ENCODE measurements at regions not wholly inside any gene's neighbourhood (a gene's known extent, or its start where the extent isn't known, plus 50 kb on each side); places are given as distances from the start of the nearest gene placed in this dataset.

DNA sequence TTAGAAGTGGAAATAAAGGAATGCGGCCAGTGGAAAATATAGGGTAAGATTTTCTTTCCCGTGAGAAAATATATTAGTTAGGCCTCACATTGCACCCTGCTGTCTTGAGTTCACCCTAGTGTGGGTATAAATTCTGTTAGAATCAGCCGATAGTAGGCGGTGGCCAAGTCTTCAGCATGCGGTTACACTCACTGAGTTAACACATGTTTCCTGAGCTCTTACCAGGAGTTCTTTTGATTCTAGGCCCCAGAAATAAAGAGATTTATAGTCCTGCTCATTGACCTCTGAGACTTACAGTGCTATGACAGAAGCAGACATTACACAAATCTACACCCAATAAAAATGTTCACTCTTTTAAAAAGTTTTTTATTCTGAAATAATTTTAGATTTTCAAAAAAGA lies 279.3 kb upstream of the LRRC7 start:
- TF ChIP-seq, protein P1, sequence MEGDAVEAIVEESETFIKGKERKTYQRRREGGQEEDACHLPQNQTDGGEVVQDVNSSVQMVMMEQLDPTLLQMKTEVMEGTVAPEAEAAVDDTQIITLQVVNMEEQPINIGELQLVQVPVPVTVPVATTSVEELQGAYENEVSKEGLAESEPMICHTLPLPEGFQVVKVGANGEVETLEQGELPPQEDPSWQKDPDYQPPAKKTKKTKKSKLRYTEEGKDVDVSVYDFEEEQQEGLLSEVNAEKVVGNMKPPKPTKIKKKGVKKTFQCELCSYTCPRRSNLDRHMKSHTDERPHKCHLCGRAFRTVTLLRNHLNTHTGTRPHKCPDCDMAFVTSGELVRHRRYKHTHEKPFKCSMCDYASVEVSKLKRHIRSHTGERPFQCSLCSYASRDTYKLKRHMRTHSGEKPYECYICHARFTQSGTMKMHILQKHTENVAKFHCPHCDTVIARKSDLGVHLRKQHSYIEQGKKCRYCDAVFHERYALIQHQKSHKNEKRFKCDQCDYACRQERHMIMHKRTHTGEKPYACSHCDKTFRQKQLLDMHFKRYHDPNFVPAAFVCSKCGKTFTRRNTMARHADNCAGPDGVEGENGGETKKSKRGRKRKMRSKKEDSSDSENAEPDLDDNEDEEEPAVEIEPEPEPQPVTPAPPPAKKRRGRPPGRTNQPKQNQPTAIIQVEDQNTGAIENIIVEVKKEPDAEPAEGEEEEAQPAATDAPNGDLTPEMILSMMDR (IDR thresholded peaks at IDR 0.05; ENCODE audit: low read length) = no peak
- no peak for TF ChIP-seq EZH2 (IDR thresholded peaks at IDR 0.05; ENCODE audit: borderline replicate concordance, low read length)
